ENCODE measurements at regions not wholly inside any gene's neighbourhood (a gene's known extent, or its start where the extent isn't known, plus 50 kb on each side); places are given as distances from the start of the nearest gene placed in this dataset.

GRCh38 chr17:54153423-54153822 lies 330.7 kb downstream of the KIF2B start:
- H3K27me3 ChIP-seq (ENCODE audit: control insufficient read depth in 4 of 4, insufficient read depth in 4 of 4, low read length in 3 of 4), result no peaks in the 10 kb centered on the region
- TF ChIP-seq ATF3 (IDR thresholded peaks at IDR 0.05), result no peak
- TF ChIP-seq ZBTB33 (IDR thresholded peaks at IDR 0.05), result no peak
- TF ChIP-seq EGR1 (IDR thresholded peaks at IDR 0.05; ENCODE audit: low read depth in 2 of 2), result no peak
- no peak for TF ChIP-seq RAD21 (IDR thresholded peaks at IDR 0.05)
- TF ChIP-seq CTCF (IDR thresholded peaks at IDR 0.05; ENCODE audit: low read depth, low read length, missing input control), result no peak
- no peak for TF ChIP-seq HNF4G (IDR thresholded peaks at IDR 0.05)
- TF ChIP-seq FOXA2 (IDR thresholded peaks at IDR 0.05), result no peak
- no peak for TF ChIP-seq SP1 (IDR thresholded peaks at IDR 0.05)
- TF ChIP-seq MAX (IDR thresholded peaks at IDR 0.05), result no peak
- TF ChIP-seq GABPA (IDR thresholded peaks at IDR 0.05 in 1 of 2, conservative IDR thresholded peaks at IDR 0.05 in 1 of 2), result no peak
- no peak for TF ChIP-seq FOXA1 (IDR thresholded peaks at IDR 0.05)
- no peak for TF ChIP-seq JUND (IDR thresholded peaks at IDR 0.05)
- TF ChIP-seq NR2F2 (IDR thresholded peaks at IDR 0.05), result no peak
- no peak for TF ChIP-seq REST (IDR thresholded peaks at IDR 0.05)
- TF ChIP-seq RXRA (IDR thresholded peaks at IDR 0.05), result no peak
- TF ChIP-seq YY1 (IDR thresholded peaks at IDR 0.05), result no peak
- TF ChIP-seq HNF4A (conservative IDR thresholded peaks at IDR 0.05), result no peak
- no peak for TF ChIP-seq TAF1 (conservative IDR thresholded peaks at IDR 0.05)

More at GRCh38 chr17:54153423-54153822, 330.7 kb downstream of the KIF2B start:
- no peak overlapping the region for H3K4me3 ChIP-seq (ENCODE audit: low read depth in 1 of 3, low read length in 3 of 3)
- H3K9me3 ChIP-seq (ENCODE audit: control insufficient read depth in 4 of 4, low read length in 3 of 4), result no peaks in the 10 kb centered on the region
- DNase-seq (ENCODE audit: low spot score), result no peak
- no peak overlapping the region for H3K9ac ChIP-seq (ENCODE audit: low read depth in 1 of 2, low read length in 2 of 2)
- H3K4me1 ChIP-seq (ENCODE audit: control insufficient read depth in 4 of 4, insufficient read depth in 4 of 4, low read length in 3 of 4), result no peaks in the 10 kb centered on the region
- no peak overlapping the region for H3K27ac ChIP-seq (ENCODE audit: low read depth in 1 of 2, low read length in 2 of 2)
- WGBS, result 67% methylated on average over 1 of the region's 1 CpG
- no peaks in the 10 kb centered on the region for H3K36me3 ChIP-seq (ENCODE audit: control insufficient read depth in 4 of 4, insufficient read depth in 3 of 4, low read depth in 1 of 4, low read length in 3 of 4)

Data from liver (tissue), 8 donors.